Loucy (cell line): ENCODE measurements at regions not wholly inside any gene's neighbourhood (a gene's known extent, or its start where the extent isn't known, plus 50 kb on each side); places are given as distances from the start of the nearest gene placed in this dataset.

Experiments
- H2AFZ ChIP-seq: fragments of 200-600 bp; sonication (generic); 2 replicates; pipeline ENCODE4 v1.6.0; 2016; ENCODE audit warnings: antibody characterized with exemption, mild to moderate bottlenecking, low read length, moderate library complexity
- H3F3A ChIP-seq: fragments of 200-600 bp; 2 replicates; pipeline ENCODE4 v1.6.0; 2016; ENCODE audit warnings: antibody characterized with exemption, low read depth, mild to moderate bottlenecking
- H3K27me3 ChIP-seq: fragments of 200-600 bp; sonication (generic); 2 replicates; pipeline ENCODE4 v1.6.1; 2014; ENCODE audit warnings: low read length, mild to moderate bottlenecking; ENCODE audit not compliant: insufficient read depth, poor library complexity, severe bottlenecking
- H3K36me3 ChIP-seq: fragments of 200-600 bp; sonication (generic); 2 replicates; pipeline ENCODE4 v1.6.1; 2016; ENCODE audit warnings: low read length; ENCODE audit not compliant: insufficient read depth
- H3K4me1 ChIP-seq: fragments of 200-600 bp; sonication (generic); 2 replicates; pipeline ENCODE4 v1.5.1; 2014; ENCODE audit warnings: low read length, mild to moderate bottlenecking; ENCODE audit not compliant: insufficient read depth, poor library complexity, severe bottlenecking
- H3K4me2 ChIP-seq: fragments of 200-600 bp; sonication (generic); 2 replicates; pipeline ENCODE4 v1.6.0; 2014; ENCODE audit warnings: antibody characterized with exemption, low read length, low read depth, mild to moderate bottlenecking; ENCODE audit not compliant: poor library complexity, severe bottlenecking
- H3K4me3 ChIP-seq: fragments of 200-600 bp; sonication (generic); 2 replicates; pipeline ENCODE4 v1.5.1; 2014; ENCODE audit warnings: low read length, mild to moderate bottlenecking, mixed read lengths; ENCODE audit not compliant: poor library complexity, severe bottlenecking
- H3K79me2 ChIP-seq: fragments of 200-600 bp; sonication (generic); 2 replicates; pipeline ENCODE4 v1.6.1; 2014; ENCODE audit warnings: low read length; ENCODE audit not compliant: insufficient read depth
- H3K9ac ChIP-seq: fragments of 200-600 bp; sonication (generic); 2 replicates; pipeline ENCODE4 v1.6.0; 2014; ENCODE audit warnings: mild to moderate bottlenecking, low read depth, low read length, moderate library complexity; ENCODE audit not compliant: poor library complexity, severe bottlenecking
- H3K9me2 ChIP-seq: fragments of 200-600 bp; sonication (generic); replicated peaks from 2 replicates; pipeline ENCODE4 v1.6.1; 2016; ENCODE audit warnings: low read depth, low read length, mixed read lengths
- H3K9me3 ChIP-seq: fragments of 200-600 bp; sonication (generic); 2 replicates; pipeline ENCODE4 v1.6.1; 2014; ENCODE audit warnings: mild to moderate bottlenecking, antibody characterized with exemption, low read length, low read depth; ENCODE audit not compliant: insufficient read depth
- H4K20me1 ChIP-seq: fragments of 200-600 bp; sonication (generic); 2 replicates; pipeline ENCODE4 v1.6.0; 2014; ENCODE audit warnings: antibody characterized with exemption, low read length, mild to moderate bottlenecking; ENCODE audit not compliant: insufficient read depth, poor library complexity, severe bottlenecking
- EZH2phosphoT487 ChIP-seq: fragments of 200-600 bp; IDR thresholded peaks from 2 replicates; pipeline ENCODE4 v1.6.1; 2018; ENCODE audit warnings: antibody characterized with exemption, mild to moderate bottlenecking, moderate library complexity, borderline replicate concordance
- TF ChIP-seq, protein P1 (sequence below): fragments of 200-600 bp; sonication (generic); conservative IDR thresholded peaks from 2 replicates; pipeline ENCODE4 v1.5.1; 2014; ENCODE audit warnings: mild to moderate bottlenecking, antibody characterized with exemption, low read length

DNA sequence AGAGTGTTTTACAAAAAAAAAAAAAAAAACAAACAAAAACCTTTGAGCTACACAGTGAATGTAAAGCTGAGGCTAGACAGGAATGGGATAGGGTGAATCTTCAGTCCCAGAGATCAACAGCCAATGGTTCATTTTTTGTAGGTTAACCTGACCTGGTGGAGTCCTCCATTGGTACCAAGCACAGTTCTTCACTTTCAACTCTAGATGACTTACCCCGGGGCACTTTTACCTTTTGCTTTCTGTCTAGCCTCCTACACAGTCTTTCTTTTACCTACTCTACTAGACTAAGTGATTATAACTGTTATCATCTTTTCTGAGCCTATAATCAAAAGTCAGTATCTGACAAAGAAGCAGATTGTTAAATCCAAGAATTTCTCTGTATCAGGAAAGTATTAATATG lies 50.9 kb downstream of the ANXA2R start:
- no peaks in the 10 kb centered on the region; the same call in 1 of the 2 replicates for H3K9me3 ChIP-seq
- no peak overlapping the region for H2AFZ ChIP-seq
- H3K36me3 ChIP-seq = no peaks in the 10 kb centered on the region
- H3K4me2 ChIP-seq = peak overlapping the region; percentile 92
- no peaks in the 10 kb centered on the region for H3K27me3 ChIP-seq
- H3K9me2 ChIP-seq = no peaks in the 10 kb centered on the region
- H3K79me2 ChIP-seq = peaks cover 66% of the 10 kb centered on the region
- peaks cover 12% of the 10 kb centered on the region; the same call in 1 of the 2 replicates for H3F3A ChIP-seq
- no peaks in the 10 kb centered on the region for H4K20me1 ChIP-seq
- peak overlapping the region; percentile 87 for H3K4me3 ChIP-seq
- H3K4me1 ChIP-seq = peaks cover 18% of the 10 kb centered on the region
- H3K9ac ChIP-seq = no peak overlapping the region
- TF ChIP-seq, protein P1, sequence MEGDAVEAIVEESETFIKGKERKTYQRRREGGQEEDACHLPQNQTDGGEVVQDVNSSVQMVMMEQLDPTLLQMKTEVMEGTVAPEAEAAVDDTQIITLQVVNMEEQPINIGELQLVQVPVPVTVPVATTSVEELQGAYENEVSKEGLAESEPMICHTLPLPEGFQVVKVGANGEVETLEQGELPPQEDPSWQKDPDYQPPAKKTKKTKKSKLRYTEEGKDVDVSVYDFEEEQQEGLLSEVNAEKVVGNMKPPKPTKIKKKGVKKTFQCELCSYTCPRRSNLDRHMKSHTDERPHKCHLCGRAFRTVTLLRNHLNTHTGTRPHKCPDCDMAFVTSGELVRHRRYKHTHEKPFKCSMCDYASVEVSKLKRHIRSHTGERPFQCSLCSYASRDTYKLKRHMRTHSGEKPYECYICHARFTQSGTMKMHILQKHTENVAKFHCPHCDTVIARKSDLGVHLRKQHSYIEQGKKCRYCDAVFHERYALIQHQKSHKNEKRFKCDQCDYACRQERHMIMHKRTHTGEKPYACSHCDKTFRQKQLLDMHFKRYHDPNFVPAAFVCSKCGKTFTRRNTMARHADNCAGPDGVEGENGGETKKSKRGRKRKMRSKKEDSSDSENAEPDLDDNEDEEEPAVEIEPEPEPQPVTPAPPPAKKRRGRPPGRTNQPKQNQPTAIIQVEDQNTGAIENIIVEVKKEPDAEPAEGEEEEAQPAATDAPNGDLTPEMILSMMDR = no peak
- TF ChIP-seq EZH2phosphoT487 = no peak

DNA sequence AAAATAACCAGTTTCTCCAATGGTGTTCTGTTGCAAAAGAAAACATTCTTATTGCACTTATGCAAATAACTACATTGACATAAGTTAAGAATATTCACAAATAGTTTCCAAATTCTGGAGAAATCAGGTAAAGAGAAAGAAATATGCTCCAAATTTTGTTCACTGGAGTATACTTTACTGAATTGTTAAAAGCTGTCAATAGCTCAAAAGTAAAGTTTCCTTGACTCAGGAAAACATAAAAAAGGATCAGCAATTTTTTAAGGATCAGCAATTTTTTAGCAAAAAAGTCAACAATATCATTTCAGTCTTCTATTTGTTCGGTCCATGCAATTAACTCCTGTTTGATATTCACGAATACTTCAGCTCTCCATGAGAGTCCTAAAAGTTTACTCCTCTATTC lies 51.6 kb downstream of the ANXA2R start:
- Histone ChIP-seq H4K20me1 (no peaks in the 10 kb centered on the region), H2AFZ (no peak overlapping the region), H3K9ac (no peak overlapping the region), H3K9me3 (no peaks in the 10 kb centered on the region; the same call in 1 of the 2 replicates), H3K4me2 (peak overlapping the region; percentile 92), H3K4me3 (peak overlapping the region; percentile 87), H3K9me2 (no peaks in the 10 kb centered on the region), H3F3A (0 out of 2 replicates have a peak, but pooled peaks cover 7% of the 10 kb centered on the region), H3K27me3 (no peaks in the 10 kb centered on the region), H3K36me3 (no peaks in the 10 kb centered on the region), H3K4me1 (peaks cover 18% of the 10 kb centered on the region), H3K79me2 (peaks cover 60% of the 10 kb centered on the region)
- TF ChIP-seq, protein P1 = no peak
- no peak for TF ChIP-seq EZH2phosphoT487

DNA sequence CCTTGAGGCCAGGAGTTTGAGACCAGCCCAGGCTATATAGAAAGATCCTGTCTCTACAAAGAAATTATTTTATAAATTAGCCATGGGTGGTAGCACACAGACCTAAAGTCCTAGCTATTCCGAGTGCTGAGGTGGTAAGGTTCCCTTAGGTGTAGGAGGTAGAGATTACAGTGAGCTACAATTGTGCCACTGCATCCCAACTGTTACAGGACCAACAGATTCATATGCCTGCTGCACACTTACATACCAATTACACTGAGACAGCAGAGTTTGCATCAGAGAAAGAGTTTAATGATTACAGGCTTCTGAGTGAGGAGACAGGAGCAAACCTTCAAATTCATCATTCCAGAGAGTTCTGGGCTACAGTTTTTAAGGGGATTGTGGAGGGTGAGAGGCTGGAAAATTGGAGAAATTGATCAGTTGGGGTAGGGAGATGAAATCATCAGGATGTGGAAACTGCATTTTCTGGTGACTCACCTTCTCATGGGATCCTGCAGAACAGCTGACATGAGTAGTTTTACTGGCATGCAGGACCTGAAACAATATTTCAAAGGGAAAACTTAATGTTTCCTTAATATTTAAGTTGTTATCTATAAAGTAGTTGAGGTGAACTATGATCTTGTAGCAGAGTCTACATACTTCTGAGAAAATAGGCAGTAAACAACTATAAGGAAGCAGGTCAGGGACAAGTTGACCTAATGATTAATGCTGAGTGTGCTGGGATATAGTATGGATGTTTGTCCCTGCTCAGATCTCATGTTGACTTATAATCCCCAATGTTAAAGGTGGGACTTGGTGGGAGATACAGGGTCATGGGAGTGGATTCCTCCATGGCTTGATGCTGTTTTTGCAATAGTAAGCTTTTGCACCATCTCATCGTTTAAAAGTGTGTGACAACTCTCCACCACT lies 54.7 kb downstream of the ANXA2R start:
- no peak overlapping the region for H3K9ac ChIP-seq
- H2AFZ ChIP-seq = no peak overlapping the region
- H3K79me2 ChIP-seq = peaks cover 33% of the 10 kb centered on the region
- no peak overlapping the region for H3K4me3 ChIP-seq
- no peaks in the 10 kb centered on the region; the same call in 1 of the 2 replicates for H3K9me3 ChIP-seq
- H3K27me3 ChIP-seq = no peaks in the 10 kb centered on the region
- no peaks in the 10 kb centered on the region for H4K20me1 ChIP-seq
- no peaks in the 10 kb centered on the region for H3K36me3 ChIP-seq
- no peak for TF ChIP-seq EZH2phosphoT487
- TF ChIP-seq, protein P1 = no peak
- H3K4me1 ChIP-seq = peaks cover 5% of the 10 kb centered on the region
- no peaks in the 10 kb centered on the region for H3F3A ChIP-seq
- H3K9me2 ChIP-seq = no peaks in the 10 kb centered on the region
- no peak overlapping the region for H3K4me2 ChIP-seq
